ENCODE measurements at regions not wholly inside any gene's neighbourhood (a gene's known extent, or its start where the extent isn't known, plus 50 kb on each side); places are given as distances from the start of the nearest gene placed in this dataset.

DNA sequence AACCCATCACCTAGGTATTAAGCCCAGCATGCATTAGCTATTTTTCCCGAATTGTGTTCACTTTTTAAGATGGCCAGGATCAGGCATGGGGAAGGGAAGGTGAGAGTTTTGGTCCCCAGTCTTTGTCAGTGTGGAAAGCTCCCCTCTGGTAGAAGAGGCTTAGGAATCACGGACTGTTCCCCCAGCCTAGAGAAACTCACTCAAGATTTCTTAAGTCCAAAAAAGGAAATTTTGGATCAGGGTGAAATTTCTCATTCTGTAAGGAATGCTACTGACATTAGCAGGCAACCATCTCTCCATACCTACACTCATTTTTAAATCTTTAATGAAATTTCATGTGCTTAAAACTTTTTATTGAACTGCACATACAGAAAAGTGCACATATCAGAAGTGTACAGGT, 70.3 kb upstream of the GALNT15 start:
- Histone ChIP-seq H3K27me3 (ENCODE audit: control insufficient read depth, insufficient read depth, low read length) (no peaks in the 10 kb centered on the region), H3K9ac (no peak overlapping the region), H3K27ac (no peak overlapping the region), H2AFZ (no peak overlapping the region), H3K36me3 (ENCODE audit: control insufficient read depth, insufficient read depth, low read length) (no peaks in the 10 kb centered on the region), H3K79me2 (no peaks in the 10 kb centered on the region), H3K4me1 (no peaks in the 10 kb centered on the region), H3K9me3 (ENCODE audit: control insufficient read depth, low read length) (no peaks in the 10 kb centered on the region), H3K4me3 (ENCODE audit: low read depth, low read length) (no peak overlapping the region), H3K4me2 (ENCODE audit: low read length) (no peak overlapping the region)
- TF ChIP-seq, protein P1, sequence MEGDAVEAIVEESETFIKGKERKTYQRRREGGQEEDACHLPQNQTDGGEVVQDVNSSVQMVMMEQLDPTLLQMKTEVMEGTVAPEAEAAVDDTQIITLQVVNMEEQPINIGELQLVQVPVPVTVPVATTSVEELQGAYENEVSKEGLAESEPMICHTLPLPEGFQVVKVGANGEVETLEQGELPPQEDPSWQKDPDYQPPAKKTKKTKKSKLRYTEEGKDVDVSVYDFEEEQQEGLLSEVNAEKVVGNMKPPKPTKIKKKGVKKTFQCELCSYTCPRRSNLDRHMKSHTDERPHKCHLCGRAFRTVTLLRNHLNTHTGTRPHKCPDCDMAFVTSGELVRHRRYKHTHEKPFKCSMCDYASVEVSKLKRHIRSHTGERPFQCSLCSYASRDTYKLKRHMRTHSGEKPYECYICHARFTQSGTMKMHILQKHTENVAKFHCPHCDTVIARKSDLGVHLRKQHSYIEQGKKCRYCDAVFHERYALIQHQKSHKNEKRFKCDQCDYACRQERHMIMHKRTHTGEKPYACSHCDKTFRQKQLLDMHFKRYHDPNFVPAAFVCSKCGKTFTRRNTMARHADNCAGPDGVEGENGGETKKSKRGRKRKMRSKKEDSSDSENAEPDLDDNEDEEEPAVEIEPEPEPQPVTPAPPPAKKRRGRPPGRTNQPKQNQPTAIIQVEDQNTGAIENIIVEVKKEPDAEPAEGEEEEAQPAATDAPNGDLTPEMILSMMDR (IDR thresholded peaks at IDR 0.05), result no peak

DNA sequence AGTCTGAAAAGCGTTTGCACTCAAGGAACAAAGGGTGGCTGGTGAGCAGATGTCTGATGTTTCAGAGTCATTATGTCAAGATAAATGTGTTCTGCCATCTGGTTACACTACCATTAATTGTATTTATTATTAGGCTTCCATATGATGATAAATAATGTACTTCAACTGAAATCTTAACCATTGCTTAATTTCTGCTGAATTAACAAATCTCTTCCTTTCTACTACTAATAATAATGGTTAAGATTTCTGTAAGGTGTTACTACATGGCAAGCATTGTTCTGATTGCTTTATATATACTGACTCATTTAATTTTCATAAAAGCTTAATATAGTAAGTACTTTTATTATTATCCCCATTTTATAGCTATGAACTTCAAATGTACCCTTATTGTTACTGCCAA, 68.4 kb upstream of the GALNT15 start:
- Histone ChIP-seq H3K9ac (no peak overlapping the region), H3K4me3 (ENCODE audit: low read depth, low read length) (no peak overlapping the region)
- TF ChIP-seq, protein P1 (IDR thresholded peaks at IDR 0.05), result no peak

DNA sequence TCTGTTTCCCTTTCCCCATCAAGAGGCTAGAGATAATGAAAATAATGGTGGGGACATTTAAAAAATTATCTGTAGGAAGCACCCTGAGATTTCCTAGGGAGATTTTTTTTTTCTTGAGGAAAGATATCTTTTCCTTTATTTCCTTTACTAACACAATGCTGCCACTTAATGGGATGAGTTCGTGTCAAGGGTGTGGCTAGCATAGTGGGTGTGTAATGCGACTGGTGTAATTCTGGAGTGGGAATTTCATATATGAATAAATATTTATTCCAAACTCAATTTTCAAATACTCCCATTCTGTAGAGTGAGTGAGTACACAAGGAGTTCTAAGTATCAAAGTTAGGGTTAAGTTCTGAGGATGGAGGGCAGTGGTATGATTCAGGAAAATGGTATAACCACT, 66.1 kb upstream of the GALNT15 start:
- H3K36me3 ChIP-seq (ENCODE audit: control insufficient read depth, insufficient read depth, low read length), result no peaks in the 10 kb centered on the region
- TF ChIP-seq, protein P1 (IDR thresholded peaks at IDR 0.05), result no peak
- no peak overlapping the region for H3K9ac ChIP-seq

More for the DNA sequence above, 68.4 kb upstream of the GALNT15 start:
- Histone ChIP-seq H3K79me2 (no peaks in the 10 kb centered on the region), H3K36me3 (ENCODE audit: control insufficient read depth, insufficient read depth, low read length) (no peaks in the 10 kb centered on the region), H2AFZ (no peak overlapping the region), H3K4me1 (no peaks in the 10 kb centered on the region), H3K4me2 (ENCODE audit: low read length) (no peak overlapping the region), H3K27me3 (ENCODE audit: control insufficient read depth, insufficient read depth, low read length) (no peaks in the 10 kb centered on the region), H3K9me3 (ENCODE audit: control insufficient read depth, low read length) (no peaks in the 10 kb centered on the region), H3K27ac (no peak overlapping the region)

DNA sequence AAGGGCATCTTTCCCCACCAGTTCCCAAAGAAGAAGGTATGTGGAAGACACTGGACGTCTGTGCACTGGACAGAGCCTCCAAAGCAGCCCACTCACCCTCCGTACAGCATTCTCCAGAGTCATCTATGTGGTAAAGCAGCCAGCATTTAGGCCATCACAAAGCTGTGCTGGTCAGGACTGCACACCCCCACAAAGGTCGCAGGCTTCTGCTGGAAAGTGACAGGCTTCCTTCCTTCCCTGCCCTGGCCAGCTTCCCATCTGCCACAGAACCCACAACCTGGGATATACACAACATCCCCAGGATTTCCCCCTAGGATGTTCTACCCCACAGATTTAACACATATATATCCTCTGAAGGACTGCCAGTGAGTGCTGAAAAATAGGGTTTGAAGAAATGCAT, 64.6 kb upstream of the GALNT15 start:
- Histone ChIP-seq H3K36me3 (ENCODE audit: control insufficient read depth, insufficient read depth, low read length) (no peaks in the 10 kb centered on the region), H2AFZ (no peak overlapping the region), H3K9me3 (ENCODE audit: control insufficient read depth, low read length) (no peaks in the 10 kb centered on the region), H3K9ac (no peak overlapping the region), H3K4me2 (ENCODE audit: low read length) (no peak overlapping the region), H3K79me2 (no peaks in the 10 kb centered on the region), H3K27me3 (ENCODE audit: control insufficient read depth, insufficient read depth, low read length) (no peaks in the 10 kb centered on the region), H3K4me3 (ENCODE audit: low read depth, low read length) (no peak overlapping the region), H3K4me1 (no peaks in the 10 kb centered on the region), H3K27ac (no peak overlapping the region)
- TF ChIP-seq, protein P1 (IDR thresholded peaks at IDR 0.05), result no peak

More for the DNA sequence above, 66.1 kb upstream of the GALNT15 start:
- H2AFZ ChIP-seq, result no peak overlapping the region
- H3K27me3 ChIP-seq (ENCODE audit: control insufficient read depth, insufficient read depth, low read length), result no peaks in the 10 kb centered on the region
- no peaks in the 10 kb centered on the region for H3K79me2 ChIP-seq
- no peaks in the 10 kb centered on the region for H3K9me3 ChIP-seq (ENCODE audit: control insufficient read depth, low read length)
- H3K4me2 ChIP-seq (ENCODE audit: low read length), result no peak overlapping the region
- H3K27ac ChIP-seq, result no peak overlapping the region
- no peaks in the 10 kb centered on the region for H3K4me1 ChIP-seq
- no peak overlapping the region for H3K4me3 ChIP-seq (ENCODE audit: low read depth, low read length)

DNA sequence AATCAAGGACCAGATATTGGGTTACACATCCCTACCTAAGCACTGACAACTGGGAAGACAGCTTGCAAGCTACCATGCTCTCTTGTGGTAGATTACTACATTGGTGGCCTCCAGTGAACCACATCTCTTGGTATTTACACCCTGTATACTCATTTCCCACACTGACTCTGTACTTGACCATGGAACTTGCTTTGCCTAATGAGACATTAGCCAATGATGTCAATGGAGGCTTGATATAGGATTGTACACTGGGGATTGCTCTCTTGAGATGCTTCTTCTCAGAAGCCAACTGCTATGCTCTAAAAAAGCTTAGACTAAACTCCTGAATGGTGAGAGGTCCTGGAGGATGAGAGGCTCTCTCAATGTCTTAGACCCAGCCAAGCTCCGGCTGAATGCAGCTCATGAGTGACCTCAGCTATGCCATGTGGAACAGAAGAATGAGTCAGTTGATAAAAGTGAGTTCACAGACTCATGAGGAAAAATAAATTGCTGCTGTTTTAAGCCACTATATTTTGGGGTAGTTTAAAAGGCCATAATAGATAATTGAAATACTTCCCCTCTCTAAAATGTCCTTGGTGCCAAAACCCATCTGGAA, 61.5 kb upstream of the GALNT15 start:
- Histone ChIP-seq H3K27ac (no peak overlapping the region), H3K4me3 (ENCODE audit: low read depth, low read length) (no peak overlapping the region), H3K4me1 (no peaks in the 10 kb centered on the region), H3K27me3 (ENCODE audit: control insufficient read depth, insufficient read depth, low read length) (no peaks in the 10 kb centered on the region), H3K36me3 (ENCODE audit: control insufficient read depth, insufficient read depth, low read length) (no peaks in the 10 kb centered on the region), H2AFZ (no peak overlapping the region), H3K9me3 (ENCODE audit: control insufficient read depth, low read length) (no peaks in the 10 kb centered on the region), H3K79me2 (no peaks in the 10 kb centered on the region), H3K4me2 (ENCODE audit: low read length) (no peak overlapping the region), H3K9ac (no peak overlapping the region)
- TF ChIP-seq, protein P1 (IDR thresholded peaks at IDR 0.05), result no peak

All from parathyroid adenoma (tissue), 2 donors.